Common myeloid progenitor, CD34-positive (primary cell): ENCODE measurements at regions not wholly inside any gene's neighbourhood (a gene's known extent, or its start where the extent isn't known, plus 50 kb on each side); places are given as distances from the start of the nearest gene placed in this dataset.

Experiments used
- CTCF ChIA-PET: fragments of 350-600 bp; sonication (Branson Sonifier 250); formaldehyde crosslinking; loops from one replicate; lab custom pipeline; 2021; ENCODE audit warnings: antibody characterized with exemption; lab: Charles Lee
- POLR2A ChIA-PET: fragments of 350-600 bp; sonication (Branson Sonifier 250); formaldehyde crosslinking; loops from one replicate; lab custom pipeline; 2021; ENCODE audit warnings: antibody characterized with exemption; lab: Charles Lee
- DNase-seq, 3 donors: peaks; one replicate each; pipeline versions ENCODE4 v3.0.0 to v3.0.0-alpha.2; 2013
- H3K27ac ChIP-seq, 2 experiments: 1 replicate in 1 of 2; 2 replicates in 1 of 2; pipeline ENCODE4 v1.7.0; 2013; ENCODE audit warnings: inconsistent platforms in 2 of 2, low read length in 2 of 2, mild to moderate bottlenecking in 2 of 2, low read depth in 1 of 2, moderate library complexity in 1 of 2; ENCODE audit not compliant: severe bottlenecking in 2 of 2, insufficient read depth in 1 of 2, poor library complexity in 1 of 2
- H3K27me3 ChIP-seq, 5 experiments: replicated peaks in 2 of 5; 1 replicate in 3 of 5; 2 replicates in 2 of 5; pipeline versions ENCODE4 v1.6.1 to v1.7.0; 2013; ENCODE audit warnings: low read length in 4 of 5, mild to moderate bottlenecking in 2 of 5, moderate library complexity in 2 of 5, inconsistent platforms in 1 of 5; ENCODE audit not compliant: insufficient read depth in 5 of 5, control insufficient read depth in 4 of 5
- H3K36me3 ChIP-seq, 4 experiments: 1 replicate in 2 of 4; 2 replicates in 2 of 4; pipeline versions ENCODE4 v1.6.1 to v1.7.0; 2013; ENCODE audit warnings: low read length in 3 of 4, control low read depth in 1 of 4, mild to moderate bottlenecking in 1 of 4; ENCODE audit not compliant: control insufficient read depth in 4 of 4, insufficient read depth in 4 of 4
- H3K4me1 ChIP-seq, 4 experiments: 1 replicate in 3 of 4; 2 replicates in 1 of 4; pipeline versions ENCODE4 v1.6.1 to v1.7.1; 2013; ENCODE audit warnings: low read length in 3 of 4, mild to moderate bottlenecking in 3 of 4, control low read depth in 1 of 4, inconsistent platforms in 1 of 4, moderate library complexity in 1 of 4; ENCODE audit not compliant: control insufficient read depth in 4 of 4, insufficient read depth in 4 of 4; ENCODE audit errors: control extremely low read depth in 1 of 4
- H3K4me3 ChIP-seq, 7 experiments: 1 replicate in 4 of 7; 2 replicates in 3 of 7; pipeline versions ENCODE4 v1.5.1 to v1.7.0; 2013; ENCODE audit warnings: mild to moderate bottlenecking in 7 of 7, low read length in 6 of 7, moderate library complexity in 6 of 7, inconsistent platforms in 2 of 7, low read depth in 2 of 7, control low read depth in 1 of 7; ENCODE audit not compliant: insufficient read depth in 4 of 7, control insufficient read depth in 1 of 7; ENCODE audit errors: extremely low read depth in 1 of 7
- H3K9me3 ChIP-seq, 5 experiments: 1 replicate in 4 of 5; 2 replicates in 1 of 5; pipeline versions ENCODE4 v1.6.1 to v1.7.1; 2013; ENCODE audit warnings: low read length in 4 of 5, mild to moderate bottlenecking in 2 of 5, inconsistent platforms in 1 of 5, low read depth in 1 of 5, moderate library complexity in 1 of 5; ENCODE audit not compliant: control insufficient read depth in 4 of 5, insufficient read depth in 2 of 5; ENCODE audit errors: control extremely low read depth in 1 of 5
- WGBS: methylation state at CpG from one replicate; pipeline ENCODE4 v1.1.5; 2013; ENCODE audit not compliant: insufficient coverage; 5-methylcytosine and 5-hydroxymethylcytosine counted together

DNA sequence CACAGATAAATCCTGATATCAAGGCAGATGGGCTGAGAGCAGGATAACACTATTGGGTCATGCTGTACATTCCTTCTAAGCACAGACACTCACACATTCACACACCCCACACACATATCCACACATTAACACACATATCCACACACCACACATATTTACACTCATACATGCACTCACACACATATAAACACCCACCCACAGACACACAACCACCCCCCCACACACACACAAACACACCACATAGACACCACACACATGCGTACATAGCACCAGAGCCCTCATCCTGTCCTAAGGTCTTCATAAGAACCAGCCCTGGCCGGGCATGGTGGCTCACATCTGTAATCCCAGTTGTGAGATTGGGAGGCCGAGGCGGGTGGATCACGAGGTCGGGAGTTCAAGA lies 322.3 kb upstream of the ADCY2 start:
- no peaks in the 10 kb centered on the region for H3K9me3 ChIP-seq
- H3K4me1 ChIP-seq, result no peaks in the 10 kb centered on the region
- no peaks in the 10 kb centered on the region for H3K36me3 ChIP-seq
- peaks cover 0 to 4% (median 0%) of the 10 kb centered on the region in 5 experiments for H3K27me3 ChIP-seq
- WGBS, result 97% methylated on average over 6 of the region's 6 CpGs
- DNase-seq, result no peak
- ChIA-PET POLR2A (no interaction called here), CTCF (no interaction called here)
- H3K27ac ChIP-seq, result no peak overlapping the region
- no peak overlapping the region for H3K4me3 ChIP-seq

DNA sequence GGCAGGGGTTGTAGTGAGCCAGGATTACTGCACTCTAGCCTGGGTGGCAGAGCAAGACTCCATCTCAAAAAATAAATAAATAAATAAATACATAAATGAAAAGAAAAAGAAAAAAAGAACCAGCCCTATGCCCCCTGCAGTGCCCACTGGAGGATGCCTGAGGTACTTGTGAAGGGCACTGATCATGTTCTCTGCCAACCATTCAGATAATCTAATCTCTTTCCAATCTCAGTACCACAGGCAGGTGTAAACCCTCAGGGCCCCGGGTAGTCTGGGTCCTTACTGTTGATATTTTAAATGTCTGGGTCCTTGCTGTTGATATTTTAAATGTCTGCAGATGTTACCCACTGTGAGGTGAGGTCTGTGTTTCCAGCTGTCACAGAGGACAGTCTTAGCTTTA lies 321.8 kb upstream of the ADCY2 start:
- no peaks in the 10 kb centered on the region for H3K36me3 ChIP-seq
- ChIA-PET POLR2A (no interaction called here), CTCF (no interaction called here)
- no peak overlapping the region for H3K27ac ChIP-seq
- no peaks in the 10 kb centered on the region for H3K9me3 ChIP-seq
- H3K27me3 ChIP-seq, result peaks cover 0 to 4% (median 0%) of the 10 kb centered on the region in 5 experiments
- no peak overlapping the region for H3K4me3 ChIP-seq
- DNase-seq, result peak in 2 of 3 donors; percentile 4
- no peaks in the 10 kb centered on the region for H3K4me1 ChIP-seq
- no CpG with 5 or more reads among the region's 1 CpG for WGBS

DNA sequence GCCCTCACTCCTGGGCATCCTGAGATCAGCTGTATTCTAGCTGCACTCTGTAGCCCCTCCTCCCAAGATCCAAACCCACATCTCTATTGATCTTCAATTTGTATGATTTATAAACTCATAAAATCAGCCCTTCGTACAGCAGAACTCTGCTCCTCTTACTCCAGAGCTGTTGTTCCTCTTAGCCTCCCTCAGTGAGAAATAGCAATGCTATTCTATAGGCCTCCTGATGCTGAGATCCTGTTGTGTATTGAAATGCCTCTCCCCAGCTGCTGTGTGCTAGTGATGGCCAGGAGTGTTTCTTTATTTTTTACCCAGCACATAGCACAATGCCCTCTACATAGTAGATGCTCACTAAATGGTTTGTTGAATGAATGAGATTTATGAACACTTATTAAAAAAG lies 320.5 kb upstream of the ADCY2 start:
- CTCF ChIA-PET, result no interaction called here
- no peak overlapping the region for H3K4me3 ChIP-seq
- peaks cover 0 to 4% (median 0%) of the 10 kb centered on the region in 5 experiments for H3K27me3 ChIP-seq
- H3K36me3 ChIP-seq, result no peaks in the 10 kb centered on the region
- POLR2A ChIA-PET, result no interaction called here
- DNase-seq, result no peak
- WGBS, result 80% methylated on average over 1 of the region's 1 CpG
- no peaks in the 10 kb centered on the region for H3K9me3 ChIP-seq
- H3K4me1 ChIP-seq, result no peaks in the 10 kb centered on the region
- no peak overlapping the region for H3K27ac ChIP-seq

DNA sequence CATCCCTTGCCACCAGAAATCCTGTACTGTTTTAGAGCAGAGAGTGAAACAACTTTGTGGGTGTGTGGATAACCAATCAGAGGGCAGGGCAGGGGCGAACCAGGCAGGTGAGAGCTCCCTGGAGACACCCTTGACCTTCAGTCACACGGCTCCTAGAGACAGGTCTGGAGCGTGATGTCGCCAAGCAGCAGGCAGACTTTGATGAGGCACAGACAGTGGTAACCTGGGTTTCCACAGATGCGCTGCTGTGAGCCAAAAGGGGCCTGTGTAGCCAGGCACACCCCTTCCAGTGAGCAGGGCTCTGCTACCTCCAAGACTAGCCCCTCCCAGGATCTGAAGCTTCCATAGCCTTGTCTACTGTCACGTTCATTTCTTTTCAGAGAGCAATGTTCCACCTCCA lies 317.8 kb upstream of the ADCY2 start:
- 80% methylated on average over 5 of the region's 6 CpGs for WGBS
- Histone ChIP-seq H3K4me1 (no peaks in the 10 kb centered on the region), H3K27ac (no peak overlapping the region), H3K4me3 (no peak overlapping the region), H3K36me3 (no peaks in the 10 kb centered on the region), H3K9me3 (no peaks in the 10 kb centered on the region), H3K27me3 (peaks cover 0 to 7% (median 0%) of the 10 kb centered on the region in 5 experiments)
- DNase-seq, result no peak
- POLR2A ChIA-PET, result no interaction called here
- CTCF ChIA-PET, result interaction anchor here (0.8 kb wide), 1 partner anchor 516 kb away, joined by 3 read pairs; no protein-coding TSS in a partner anchor

DNA sequence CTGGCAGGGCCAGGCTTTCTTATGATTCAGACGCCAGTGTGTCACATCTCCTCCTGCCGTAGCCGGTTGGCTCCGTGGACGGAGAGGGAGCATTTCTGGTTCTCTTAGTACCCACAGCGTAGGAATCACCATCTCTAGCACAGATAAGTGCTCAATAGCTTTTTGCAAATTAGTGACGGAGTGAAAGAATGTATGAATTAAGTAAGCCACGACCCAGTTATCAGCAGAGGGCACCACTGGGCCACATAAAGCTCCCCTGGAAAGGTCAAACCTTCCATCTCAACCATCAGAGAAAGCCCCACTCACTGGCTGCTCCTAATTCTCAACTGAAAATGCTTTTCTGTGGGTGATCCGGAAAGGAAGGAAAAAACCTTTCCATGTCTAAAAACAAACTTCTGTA lies 317.0 kb upstream of the ADCY2 start:
- H3K27me3 ChIP-seq, result peaks cover 0 to 7% (median 0%) of the 10 kb centered on the region in 5 experiments
- no peak overlapping the region for H3K4me3 ChIP-seq
- no peaks in the 10 kb centered on the region for H3K4me1 ChIP-seq
- H3K36me3 ChIP-seq, result no peaks in the 10 kb centered on the region
- no peak overlapping the region for H3K27ac ChIP-seq
- DNase-seq, result peak; percentile 7 to 21 (median 14)
- 71% methylated on average over 6 of the region's 9 CpGs for WGBS
- CTCF ChIA-PET, result interaction anchor here (0.8 to 0.9 kb wide), 2 partner anchors 316 to 515 kb away, joined by 3 read pairs; no protein-coding TSS in a partner anchor
- no peaks in the 10 kb centered on the region for H3K9me3 ChIP-seq
- POLR2A ChIA-PET, result no interaction called here

DNA sequence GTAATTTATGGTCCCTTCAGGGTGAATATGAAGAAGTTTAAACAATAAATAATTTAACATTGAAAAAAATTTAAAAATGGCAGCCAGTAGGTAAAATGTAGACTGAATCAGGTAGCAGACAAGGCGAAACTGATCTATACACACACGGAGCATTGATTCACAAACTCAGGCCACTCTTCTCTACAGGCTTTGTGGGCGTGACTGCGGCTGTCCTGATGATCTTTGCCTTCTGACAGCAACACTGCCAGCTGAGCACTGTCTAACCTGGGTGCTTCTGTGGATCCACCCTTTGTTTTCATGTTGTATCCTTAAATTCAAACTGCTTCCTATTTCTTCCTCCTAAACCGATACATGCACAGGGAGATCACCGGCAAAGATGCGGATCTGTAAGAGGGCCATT lies 315.4 kb upstream of the ADCY2 start:
- H3K4me1 ChIP-seq, result no peaks in the 10 kb centered on the region
- no peak overlapping the region for H3K27ac ChIP-seq
- no peak overlapping the region for H3K4me3 ChIP-seq
- H3K36me3 ChIP-seq, result no peaks in the 10 kb centered on the region
- H3K9me3 ChIP-seq, result peaks cover 0 to 4% (median 0%) of the 10 kb centered on the region in 5 experiments
- WGBS, result 88% methylated on average over 4 of the region's 7 CpGs
- CTCF ChIA-PET, result no interaction called here
- H3K27me3 ChIP-seq, result peaks cover 0 to 7% (median 0%) of the 10 kb centered on the region in 5 experiments
- DNase-seq, result no peak
- POLR2A ChIA-PET, result no interaction called here

DNA sequence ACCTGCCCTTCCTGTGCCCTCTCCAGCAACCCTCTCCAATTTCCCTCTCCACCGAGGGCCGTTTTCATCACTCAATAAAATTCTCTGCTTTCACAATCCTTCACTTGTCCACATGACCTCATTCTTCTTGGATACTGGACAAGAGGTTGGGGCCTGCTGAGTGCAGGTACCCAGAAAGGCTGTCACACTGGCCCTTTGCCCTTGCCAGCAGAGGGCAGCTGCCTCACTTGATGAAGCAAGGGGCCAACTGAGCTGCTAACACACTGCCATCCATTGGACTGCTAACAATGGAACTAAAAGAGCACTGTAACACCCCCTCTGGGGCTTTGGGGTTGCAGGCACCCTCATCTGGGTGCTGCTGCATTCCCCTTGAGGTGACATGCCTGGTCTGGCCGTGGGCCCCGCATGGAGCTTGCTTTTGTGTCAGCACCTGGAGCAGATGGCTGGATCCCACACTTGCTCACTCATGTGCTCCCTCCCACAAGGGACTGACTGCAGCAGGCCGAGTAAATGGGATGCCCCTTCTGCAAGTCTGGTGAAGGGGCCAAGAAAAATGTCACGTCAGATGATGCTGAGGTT lies 308.1 kb upstream of the ADCY2 start:
- Histone ChIP-seq H3K9me3 (peaks cover 0 to 4% (median 0%) of the 10 kb centered on the region in 5 experiments), H3K4me1 (no peaks in the 10 kb centered on the region), H3K27me3 (no peaks in the 10 kb centered on the region), H3K27ac (no peak overlapping the region), H3K36me3 (no peaks in the 10 kb centered on the region), H3K4me3 (no peak overlapping the region)
- no peak for DNase-seq
- ChIA-PET CTCF (no interaction called here), POLR2A (no interaction called here)
- 100% methylated on average over 1 of the region's 6 CpGs for WGBS
